Hepatocyte (in vitro differentiated cells): ENCODE measurements at regions not wholly inside any gene's neighbourhood (a gene's known extent, or its start where the extent isn't known, plus 50 kb on each side); places are given as distances from the start of the nearest gene placed in this dataset.

Experiments used
- DNase-seq: peaks from one replicate; pipeline ENCODE4 v3.0.0-alpha.2; 2016; ENCODE audit warnings: low spot score
- H2AFZ ChIP-seq: fragments of 200-600 bp; sonication (generic); 2 replicates; pipeline ENCODE4 v1.6.0; 2016; ENCODE audit warnings: antibody characterized with exemption, mild to moderate bottlenecking
- H3K27ac ChIP-seq: fragments of 200-600 bp; sonication (generic); 2 replicates; pipeline ENCODE4 v1.5.1; 2016; ENCODE audit warnings: mild to moderate bottlenecking
- H3K27me3 ChIP-seq: fragments of 200-600 bp; sonication (generic); 2 replicates; pipeline ENCODE4 v1.6.1; 2016
- H3K36me3 ChIP-seq: fragments of 200-600 bp; sonication (generic); replicated peaks from 2 replicates; pipeline ENCODE4 v1.5.1; 2016; ENCODE audit warnings: low read depth; ENCODE audit not compliant: insufficient read depth
- H3K4me1 ChIP-seq: fragments of 200-600 bp; sonication (generic); 2 replicates; pipeline ENCODE4 v1.5.1; 2016; ENCODE audit warnings: mild to moderate bottlenecking, moderate library complexity; ENCODE audit not compliant: insufficient read depth
- H3K4me2 ChIP-seq: fragments of 200-600 bp; sonication (generic); 2 replicates; pipeline ENCODE4 v1.6.0; 2016
- H3K4me3 ChIP-seq: fragments of 200-600 bp; sonication (generic); 2 replicates; pipeline ENCODE4 v1.5.1; 2016; ENCODE audit warnings: mild to moderate bottlenecking
- H3K79me2 ChIP-seq: fragments of 200-600 bp; sonication (generic); 2 replicates; pipeline ENCODE4 v1.6.0; 2017; ENCODE audit warnings: mild to moderate bottlenecking
- H3K9me2 ChIP-seq: fragments of 200-600 bp; sonication (generic); replicated peaks from 2 replicates; pipeline ENCODE4 v1.6.0; 2017; ENCODE audit warnings: mild to moderate bottlenecking; ENCODE audit not compliant: insufficient read depth
- H3K9me3 ChIP-seq: fragments of 200-600 bp; sonication (generic); 2 replicates; pipeline ENCODE4 v1.5.1; 2016; ENCODE audit warnings: low read depth, mild to moderate bottlenecking
- H4K20me1 ChIP-seq: fragments of 200-600 bp; sonication (generic); 2 replicates; pipeline ENCODE4 v1.6.0; 2016; ENCODE audit warnings: mild to moderate bottlenecking; ENCODE audit not compliant: insufficient read depth, poor library complexity, severe bottlenecking
- EZH2 ChIP-seq: fragments of 200-600 bp; sonication (generic); IDR thresholded peaks from 2 replicates; pipeline ENCODE4 v1.6.1; 2016; ENCODE audit warnings: antibody characterized with exemption, mild to moderate bottlenecking, borderline replicate concordance
- EZH2phosphoT487 ChIP-seq: fragments of 200-600 bp; sonication (generic); IDR thresholded peaks from one replicate; pipeline ENCODE4 v1.6.1; 2018; ENCODE audit warnings: antibody characterized with exemption, mild to moderate bottlenecking, low read depth, moderate library complexity; ENCODE audit not compliant: unreplicated experiment, severe bottlenecking
- WGBS: methylation state at CpG from one replicate; pipeline ENCODE4 v1.1.6; 2016; ENCODE audit warnings: low lambda C conversion rate; ENCODE audit errors: missing lambda C conversion rate; 5-methylcytosine and 5-hydroxymethylcytosine counted together
- TF ChIP-seq, protein P1 (sequence below): fragments of 200-600 bp; sonication (generic); IDR thresholded peaks from 2 replicates; pipeline ENCODE4 v1.5.1; 2016; ENCODE audit warnings: antibody characterized with exemption, mild to moderate bottlenecking; ENCODE audit not compliant: poor library complexity

GRCh38 chr19:29273000-29273640 is 60.2 kb upstream of the UQCRFS1 start:
- H3K27me3 ChIP-seq = no peaks in the 10 kb centered on the region
- no peaks in the 10 kb centered on the region for H3K9me2 ChIP-seq
- no peaks in the 10 kb centered on the region for H3K79me2 ChIP-seq
- no peak overlapping the region for H3K4me3 ChIP-seq
- H3K4me2 ChIP-seq = no peak overlapping the region
- H4K20me1 ChIP-seq = no peaks in the 10 kb centered on the region
- no peak overlapping the region for H2AFZ ChIP-seq
- H3K27ac ChIP-seq = no peak overlapping the region
- no peaks in the 10 kb centered on the region for H3K4me1 ChIP-seq
- no peaks in the 10 kb centered on the region for H3K36me3 ChIP-seq
- DNase-seq = no peak
- TF ChIP-seq, protein P1, sequence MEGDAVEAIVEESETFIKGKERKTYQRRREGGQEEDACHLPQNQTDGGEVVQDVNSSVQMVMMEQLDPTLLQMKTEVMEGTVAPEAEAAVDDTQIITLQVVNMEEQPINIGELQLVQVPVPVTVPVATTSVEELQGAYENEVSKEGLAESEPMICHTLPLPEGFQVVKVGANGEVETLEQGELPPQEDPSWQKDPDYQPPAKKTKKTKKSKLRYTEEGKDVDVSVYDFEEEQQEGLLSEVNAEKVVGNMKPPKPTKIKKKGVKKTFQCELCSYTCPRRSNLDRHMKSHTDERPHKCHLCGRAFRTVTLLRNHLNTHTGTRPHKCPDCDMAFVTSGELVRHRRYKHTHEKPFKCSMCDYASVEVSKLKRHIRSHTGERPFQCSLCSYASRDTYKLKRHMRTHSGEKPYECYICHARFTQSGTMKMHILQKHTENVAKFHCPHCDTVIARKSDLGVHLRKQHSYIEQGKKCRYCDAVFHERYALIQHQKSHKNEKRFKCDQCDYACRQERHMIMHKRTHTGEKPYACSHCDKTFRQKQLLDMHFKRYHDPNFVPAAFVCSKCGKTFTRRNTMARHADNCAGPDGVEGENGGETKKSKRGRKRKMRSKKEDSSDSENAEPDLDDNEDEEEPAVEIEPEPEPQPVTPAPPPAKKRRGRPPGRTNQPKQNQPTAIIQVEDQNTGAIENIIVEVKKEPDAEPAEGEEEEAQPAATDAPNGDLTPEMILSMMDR = no peak
- TF ChIP-seq EZH2 (no peak), EZH2phosphoT487 (no peak)
- WGBS = 78% methylated on average over 8 of the region's 8 CpGs
- no peaks in the 10 kb centered on the region for H3K9me3 ChIP-seq

DNA sequence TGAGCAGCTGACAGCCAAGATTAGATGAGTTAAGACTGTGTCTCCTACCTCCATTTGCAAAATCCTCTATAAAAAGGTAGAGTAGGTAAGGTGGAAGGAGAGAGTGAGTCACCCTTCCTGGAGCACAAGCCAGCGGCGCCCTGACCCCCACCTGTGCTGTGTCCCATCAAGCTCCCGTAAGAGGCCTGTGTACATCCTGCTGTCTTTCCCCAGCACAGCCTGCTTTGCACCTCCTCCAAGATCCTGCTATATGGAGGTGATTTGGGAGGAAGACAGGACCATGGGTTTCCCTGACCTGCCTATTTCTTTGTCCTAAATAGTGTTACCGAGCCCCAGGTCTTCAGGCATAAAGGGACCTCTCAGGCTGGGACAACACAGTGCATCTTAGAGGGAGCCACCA is 62.3 kb upstream of the UQCRFS1 start:
- WGBS = 78% methylated on average over 4 of the region's 4 CpGs
- TF ChIP-seq EZH2 = no peak
- TF ChIP-seq, protein P1 = no peak
- TF ChIP-seq EZH2phosphoT487 = no peak
- no peaks in the 10 kb centered on the region for H3K27me3 ChIP-seq

DNA sequence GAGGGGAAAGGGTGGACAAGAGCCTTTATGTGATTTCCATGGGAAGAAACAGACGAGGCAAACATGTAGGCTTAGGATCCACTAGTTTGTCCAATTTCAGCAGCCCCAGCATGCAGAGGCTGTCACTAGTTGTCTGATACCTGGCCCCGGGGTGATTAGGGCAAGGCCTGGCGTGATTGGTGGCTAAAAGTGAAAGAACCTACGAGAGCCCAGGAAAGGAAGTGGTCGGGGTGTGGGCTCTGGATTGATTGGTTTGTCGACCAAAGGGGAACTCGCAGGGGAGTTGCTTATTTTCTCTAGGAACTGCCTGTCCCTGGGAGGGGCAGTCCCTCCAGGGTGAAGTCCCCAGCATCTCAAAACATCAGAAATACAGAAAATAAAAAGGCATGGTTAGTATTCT is 64.2 kb upstream of the UQCRFS1 start:
- WGBS = 44% methylated on average over 7 of the region's 7 CpGs
- H3K4me1 ChIP-seq = no peaks in the 10 kb centered on the region
- no peak for DNase-seq

More for the DNA sequence above, 62.3 kb upstream of the UQCRFS1 start:
- Histone ChIP-seq H3K4me3 (no peak overlapping the region), H4K20me1 (no peaks in the 10 kb centered on the region), H3K36me3 (no peaks in the 10 kb centered on the region), H3K9me2 (peaks cover 2% of the 10 kb centered on the region), H3K27ac (no peak overlapping the region), H3K4me1 (no peaks in the 10 kb centered on the region), H3K4me2 (no peak overlapping the region), H2AFZ (no peak overlapping the region), H3K79me2 (no peaks in the 10 kb centered on the region), H3K9me3 (no peaks in the 10 kb centered on the region)
- no peak for DNase-seq

More for the DNA sequence above, 64.2 kb upstream of the UQCRFS1 start:
- no peaks in the 10 kb centered on the region for H3K36me3 ChIP-seq
- H2AFZ ChIP-seq = no peak overlapping the region
- H3K79me2 ChIP-seq = no peaks in the 10 kb centered on the region
- no peaks in the 10 kb centered on the region for H3K27me3 ChIP-seq
- H3K27ac ChIP-seq = no peak overlapping the region
- H3K9me2 ChIP-seq = peaks cover 2% of the 10 kb centered on the region
- TF ChIP-seq EZH2phosphoT487 = no peak
- TF ChIP-seq EZH2 = no peak
- TF ChIP-seq, protein P1 = no peak
- H3K4me3 ChIP-seq = no peak overlapping the region
- H4K20me1 ChIP-seq = no peaks in the 10 kb centered on the region
- H3K9me3 ChIP-seq = no peaks in the 10 kb centered on the region
- H3K4me2 ChIP-seq = no peak overlapping the region
